Activated CD8-positive, alpha-beta T cell treated with anti-CD3 and anti-CD28 coated beads for 36 hours (primary cell): ENCODE measurements at regions not wholly inside any gene's neighbourhood (a gene's known extent, or its start where the extent isn't known, plus 50 kb on each side); places are given as distances from the start of the nearest gene placed in this dataset.

Source experiments
- ATAC-seq: fragments of 200-7000 bp; cut with Tn5 transposase; one replicate; pipeline ENCODE4 v1.10.0; 2021; ENCODE audit warnings: mild to moderate bottlenecking, moderate library complexity
- CTCF ChIA-PET: fragments of 350-600 bp; sonication (Branson Sonifier 250); formaldehyde crosslinking; loops from one replicate; lab custom pipeline; 2021; ENCODE audit warnings: antibody characterized with exemption; lab: Charles Lee
- POLR2A ChIA-PET: fragments of 350-600 bp; sonication (Branson Sonifier 250); formaldehyde crosslinking; loops from one replicate; lab custom pipeline; 2021; ENCODE audit warnings: antibody characterized with exemption; lab: Charles Lee
- DNase-seq: peaks from one replicate; pipeline ENCODE4 v3.0.0-alpha.2; 2020
- H3K27ac Mint-ChIP-seq: one replicate; pipeline ENCODE4 v1.8.0; 2021; ENCODE audit warnings: mild to moderate bottlenecking, mixed read lengths
- H3K27me3 Mint-ChIP-seq: one replicate; pipeline ENCODE4 v1.8.0; 2021; ENCODE audit warnings: mixed read lengths
- H3K36me3 Mint-ChIP-seq: one replicate; pipeline ENCODE4 v1.8.0; 2021; ENCODE audit warnings: low read depth, mixed read lengths
- H3K4me1 Mint-ChIP-seq: one replicate; pipeline ENCODE4 v1.8.0; 2021; ENCODE audit warnings: low read depth, mixed read lengths
- H3K4me3 Mint-ChIP-seq: one replicate; pipeline ENCODE4 v1.8.0; 2021; ENCODE audit warnings: mild to moderate bottlenecking, moderate library complexity, mixed read lengths
- H3K9me3 Mint-ChIP-seq: one replicate; pipeline ENCODE4 v1.8.0; 2021; ENCODE audit warnings: mixed read lengths
- intact Hi-C: fragments of 100-400 bp; cut with micrococcal nuclease; formaldehyde crosslinking; loops from one replicate; pipeline ENCODE4 v1.10.0; 2022
- TF ChIP-seq, protein P1 (sequence below): fragments of 200-600 bp; IDR thresholded peaks from one replicate; pipeline ENCODE4 v1.8.0; 2022; ENCODE audit warnings: antibody characterized with exemption, mild to moderate bottlenecking

- no peaks in the 10 kb centered on the region for H3K4me1 Mint-ChIP-seq
- no peak overlapping the region for H3K27ac Mint-ChIP-seq
- ATAC-seq (no peak), DNase-seq (no peak)
- TF ChIP-seq, protein P1, sequence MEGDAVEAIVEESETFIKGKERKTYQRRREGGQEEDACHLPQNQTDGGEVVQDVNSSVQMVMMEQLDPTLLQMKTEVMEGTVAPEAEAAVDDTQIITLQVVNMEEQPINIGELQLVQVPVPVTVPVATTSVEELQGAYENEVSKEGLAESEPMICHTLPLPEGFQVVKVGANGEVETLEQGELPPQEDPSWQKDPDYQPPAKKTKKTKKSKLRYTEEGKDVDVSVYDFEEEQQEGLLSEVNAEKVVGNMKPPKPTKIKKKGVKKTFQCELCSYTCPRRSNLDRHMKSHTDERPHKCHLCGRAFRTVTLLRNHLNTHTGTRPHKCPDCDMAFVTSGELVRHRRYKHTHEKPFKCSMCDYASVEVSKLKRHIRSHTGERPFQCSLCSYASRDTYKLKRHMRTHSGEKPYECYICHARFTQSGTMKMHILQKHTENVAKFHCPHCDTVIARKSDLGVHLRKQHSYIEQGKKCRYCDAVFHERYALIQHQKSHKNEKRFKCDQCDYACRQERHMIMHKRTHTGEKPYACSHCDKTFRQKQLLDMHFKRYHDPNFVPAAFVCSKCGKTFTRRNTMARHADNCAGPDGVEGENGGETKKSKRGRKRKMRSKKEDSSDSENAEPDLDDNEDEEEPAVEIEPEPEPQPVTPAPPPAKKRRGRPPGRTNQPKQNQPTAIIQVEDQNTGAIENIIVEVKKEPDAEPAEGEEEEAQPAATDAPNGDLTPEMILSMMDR = no peak
- H3K36me3 Mint-ChIP-seq = no peaks in the 10 kb centered on the region
- H3K27me3 Mint-ChIP-seq = peaks cover 3% of the 10 kb centered on the region
- H3K9me3 Mint-ChIP-seq = no peaks in the 10 kb centered on the region
- no peak overlapping the region for H3K4me3 Mint-ChIP-seq
- ChIA-PET CTCF (interaction anchor here (1.0 kb wide), 1 partner anchor 339 kb away, joined by 3 read pairs; no protein-coding TSS in a partner anchor), POLR2A (no interaction called here)
- intact Hi-C loops = no loop called here
Observed at GRCh38 chr7:98462911-98463633, 62.2 kb upstream of the BAIAP2L1 start.

DNA sequence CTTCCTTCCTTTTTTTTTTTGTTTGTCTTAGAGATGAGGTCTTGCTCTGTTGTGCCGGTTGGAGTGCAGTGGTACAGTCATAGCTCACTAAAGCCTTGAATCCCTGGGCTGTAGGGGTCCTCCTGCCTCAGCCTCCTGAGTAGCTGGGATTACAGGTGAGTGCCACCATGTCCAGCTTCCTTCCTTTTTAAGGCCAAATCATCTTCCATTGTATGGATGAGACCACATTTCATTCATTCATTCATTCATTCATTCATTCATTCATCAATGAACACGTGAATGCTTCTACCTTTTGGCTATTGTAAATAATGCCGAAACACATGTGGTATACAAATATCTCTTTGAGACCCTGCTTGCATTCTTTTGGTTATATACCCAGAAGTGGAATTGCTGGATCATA lies 60.0 kb upstream of the BAIAP2L1 start:
- ChIA-PET CTCF (no interaction called here), POLR2A (no interaction called here)
- no peak for ATAC-seq
- H3K27me3 Mint-ChIP-seq = no peaks in the 10 kb centered on the region
- intact Hi-C loops = no loop called here
- no peaks in the 10 kb centered on the region for H3K4me1 Mint-ChIP-seq
- H3K9me3 Mint-ChIP-seq = no peaks in the 10 kb centered on the region
- DNase-seq = no peak
- TF ChIP-seq, protein P1 = no peak
- no peak overlapping the region for H3K4me3 Mint-ChIP-seq
- no peak overlapping the region for H3K27ac Mint-ChIP-seq
- H3K36me3 Mint-ChIP-seq = no peaks in the 10 kb centered on the region

- no peaks in the 10 kb centered on the region for H3K9me3 Mint-ChIP-seq
- no peak for DNase-seq
- POLR2A ChIA-PET = no interaction called here
- H3K27me3 Mint-ChIP-seq = no peaks in the 10 kb centered on the region
- no peaks in the 10 kb centered on the region for H3K36me3 Mint-ChIP-seq
- H3K4me3 Mint-ChIP-seq = no peak overlapping the region
- CTCF ChIA-PET = no interaction called here
- intact Hi-C loops = no loop called here
- ATAC-seq = no peak
- TF ChIP-seq, protein P1 = no peak
- H3K27ac Mint-ChIP-seq = no peak overlapping the region
- H3K4me1 Mint-ChIP-seq = no peaks in the 10 kb centered on the region
Observed at GRCh38 chr7:98459529-98459928, 58.6 kb upstream of the BAIAP2L1 start.

- no peaks in the 10 kb centered on the region for H3K36me3 Mint-ChIP-seq
- intact Hi-C loops = no loop called here
- H3K9me3 Mint-ChIP-seq = peaks cover under 1% of the 10 kb centered on the region
- ChIA-PET POLR2A (no interaction called here), CTCF (no interaction called here)
- no peak overlapping the region for H3K27ac Mint-ChIP-seq
- TF ChIP-seq, protein P1 = no peak
- H3K4me3 Mint-ChIP-seq = no peak overlapping the region
- no peak for ATAC-seq
- no peaks in the 10 kb centered on the region for H3K4me1 Mint-ChIP-seq
- no peaks in the 10 kb centered on the region for H3K27me3 Mint-ChIP-seq
- DNase-seq = no peak
Observed at GRCh38 chr7:98458090-98458875, 57.4 kb upstream of the BAIAP2L1 start.

DNA sequence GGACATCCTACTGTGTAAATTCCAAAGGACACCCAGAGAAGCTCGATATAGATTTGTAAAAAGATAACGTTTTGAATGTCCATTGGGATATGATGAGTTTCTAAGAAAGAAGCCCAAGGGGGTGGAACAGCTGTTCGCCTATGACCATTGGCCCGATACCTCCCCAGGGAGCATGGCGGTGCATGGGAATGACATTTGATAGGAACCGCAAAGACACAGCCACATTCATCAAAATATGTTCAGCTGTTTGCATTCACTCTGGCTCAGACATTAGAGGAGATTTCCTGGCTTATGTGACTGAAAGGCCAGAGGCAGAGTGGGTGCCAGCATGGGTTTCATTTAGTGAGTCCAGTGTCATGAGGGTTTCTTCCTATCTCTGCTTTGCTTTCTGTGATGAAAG lies 56.0 kb upstream of the BAIAP2L1 start:
- CTCF ChIA-PET = no interaction called here
- no peaks in the 10 kb centered on the region for H3K27me3 Mint-ChIP-seq
- H3K27ac Mint-ChIP-seq = no peak overlapping the region
- H3K4me3 Mint-ChIP-seq = no peak overlapping the region
- intact Hi-C loops = no loop called here
- peaks cover 10% of the 10 kb centered on the region for H3K9me3 Mint-ChIP-seq
- no peaks in the 10 kb centered on the region for H3K36me3 Mint-ChIP-seq
- POLR2A ChIA-PET = no interaction called here
- no peak for DNase-seq
- TF ChIP-seq, protein P1 = no peak
- H3K4me1 Mint-ChIP-seq = no peaks in the 10 kb centered on the region
- no peak for ATAC-seq
